ENCODE measurements at regions not wholly inside any gene's neighbourhood (a gene's known extent, or its start where the extent isn't known, plus 50 kb on each side); places are given as distances from the start of the nearest gene placed in this dataset.

DNA sequence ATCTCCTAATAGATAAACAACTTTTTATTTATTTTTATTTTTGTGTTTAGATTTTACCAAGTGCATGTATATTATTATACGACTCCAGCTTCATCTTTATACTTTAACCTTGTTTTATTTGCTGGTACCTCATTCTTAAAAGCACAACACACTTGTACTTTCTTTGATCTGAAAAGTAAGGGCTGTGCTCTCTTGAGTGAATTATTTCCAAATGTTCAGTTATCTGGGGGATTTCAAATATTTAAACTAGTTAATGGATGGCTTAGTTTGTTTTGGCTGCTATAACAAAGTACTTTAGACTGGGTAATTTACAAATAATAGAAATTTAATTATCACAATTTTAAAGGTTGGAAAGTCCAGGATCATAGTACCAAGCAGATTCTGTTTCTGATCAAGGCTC lies 1148.2 kb upstream of the PCDH9 start:
- DNase-seq (ENCODE audit: low spot score in 2 of 2) = no peak
- no peak for TF ChIP-seq POLR2A (IDR thresholded peaks at IDR 0.05)
- intact Hi-C loops (cut with DNase I; ENCODE audit: low total_unique reads) = no loop called here
- WGBS, 2 donors = 55 to 64% methylated on average over 1 of the region's 1 CpG
- no peak overlapping the region for H3K4me3 ChIP-seq (ENCODE audit: low read depth, poor library complexity, severe bottlenecking)

DNA sequence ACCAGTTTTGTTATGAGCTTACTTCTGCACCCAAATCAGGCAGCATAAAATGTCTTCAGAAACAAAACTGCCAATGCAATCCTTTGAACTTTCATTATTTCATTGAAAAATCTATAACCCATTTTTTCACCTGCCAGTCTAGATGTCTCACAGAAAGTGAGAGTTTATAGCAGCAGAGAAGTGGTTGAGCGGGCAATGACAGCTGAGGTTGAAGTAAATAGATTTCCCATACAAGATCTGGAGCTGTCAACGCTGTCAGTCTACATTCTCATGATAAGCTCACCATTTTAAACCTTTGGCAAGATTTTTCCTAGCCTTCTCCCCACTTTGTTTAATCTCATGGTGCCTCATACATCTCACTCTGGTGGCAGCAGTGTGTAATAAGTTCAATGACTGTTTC lies 1144.9 kb upstream of the PCDH9 start:
- TF ChIP-seq, protein P1, sequence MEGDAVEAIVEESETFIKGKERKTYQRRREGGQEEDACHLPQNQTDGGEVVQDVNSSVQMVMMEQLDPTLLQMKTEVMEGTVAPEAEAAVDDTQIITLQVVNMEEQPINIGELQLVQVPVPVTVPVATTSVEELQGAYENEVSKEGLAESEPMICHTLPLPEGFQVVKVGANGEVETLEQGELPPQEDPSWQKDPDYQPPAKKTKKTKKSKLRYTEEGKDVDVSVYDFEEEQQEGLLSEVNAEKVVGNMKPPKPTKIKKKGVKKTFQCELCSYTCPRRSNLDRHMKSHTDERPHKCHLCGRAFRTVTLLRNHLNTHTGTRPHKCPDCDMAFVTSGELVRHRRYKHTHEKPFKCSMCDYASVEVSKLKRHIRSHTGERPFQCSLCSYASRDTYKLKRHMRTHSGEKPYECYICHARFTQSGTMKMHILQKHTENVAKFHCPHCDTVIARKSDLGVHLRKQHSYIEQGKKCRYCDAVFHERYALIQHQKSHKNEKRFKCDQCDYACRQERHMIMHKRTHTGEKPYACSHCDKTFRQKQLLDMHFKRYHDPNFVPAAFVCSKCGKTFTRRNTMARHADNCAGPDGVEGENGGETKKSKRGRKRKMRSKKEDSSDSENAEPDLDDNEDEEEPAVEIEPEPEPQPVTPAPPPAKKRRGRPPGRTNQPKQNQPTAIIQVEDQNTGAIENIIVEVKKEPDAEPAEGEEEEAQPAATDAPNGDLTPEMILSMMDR (IDR thresholded peaks at IDR 0.05) = no peak
- no peak for TF ChIP-seq POLR2A (IDR thresholded peaks at IDR 0.05)
- DNase-seq (ENCODE audit: low spot score in 2 of 2) = no peak
- intact Hi-C loops (cut with DNase I; ENCODE audit: low total_unique reads) = no loop called here
- H3K4me3 ChIP-seq (ENCODE audit: low read depth, poor library complexity, severe bottlenecking) = no peak overlapping the region
- WGBS, 2 donors = 81 to 85% methylated on average over 2 of the region's 2 CpGs

DNA sequence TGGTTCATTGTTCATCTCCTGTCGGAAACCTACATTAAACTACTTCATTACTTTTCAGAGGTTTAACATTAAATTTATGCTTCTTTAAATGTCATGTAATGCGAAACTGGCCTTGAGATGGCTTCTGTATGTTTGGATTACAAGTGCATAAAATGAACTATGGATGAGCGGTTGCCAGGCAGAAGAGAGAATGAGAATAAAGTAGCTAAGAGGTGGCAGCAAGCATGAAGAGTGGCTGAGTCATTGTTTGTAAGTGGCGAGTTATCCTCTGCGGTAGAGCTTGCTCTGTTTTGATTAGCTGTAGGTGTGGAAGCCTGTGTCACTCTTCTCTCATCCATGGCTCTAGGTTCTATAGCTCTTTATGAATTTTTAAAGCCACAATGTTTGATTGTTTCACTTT lies 1139.6 kb upstream of the PCDH9 start:
- TF ChIP-seq POLR2A (IDR thresholded peaks at IDR 0.05) = no peak
- TF ChIP-seq, protein P1 (IDR thresholded peaks at IDR 0.05) = no peak
- intact Hi-C loops (cut with DNase I; ENCODE audit: low total_unique reads) = no loop called here
- no peak overlapping the region for H3K4me3 ChIP-seq (ENCODE audit: low read depth, poor library complexity, severe bottlenecking)
- 81 to 82% methylated on average over 5 of the region's 5 CpGs for WGBS, 2 donors
- no peak for DNase-seq (ENCODE audit: low spot score in 2 of 2)

DNA sequence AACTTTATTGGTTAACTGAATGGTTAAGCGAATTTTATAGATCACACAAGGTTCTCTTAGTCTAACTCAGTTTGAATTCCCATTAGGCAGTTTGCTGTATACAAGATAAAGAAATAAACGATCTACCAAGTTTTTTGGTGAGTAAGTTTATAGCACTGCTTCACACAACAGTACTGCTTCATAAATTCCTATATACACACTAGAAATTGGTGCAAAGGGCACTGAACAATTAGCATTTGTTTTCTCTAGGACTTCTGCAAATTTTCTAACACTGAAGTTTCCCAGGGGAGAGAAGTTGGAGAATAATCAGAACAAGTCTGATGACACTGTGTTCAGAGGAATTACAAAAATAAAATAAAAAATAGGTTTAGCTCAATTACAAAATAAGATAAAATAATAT lies 1138.8 kb upstream of the PCDH9 start:
- no peak overlapping the region for H3K4me3 ChIP-seq (ENCODE audit: low read depth, poor library complexity, severe bottlenecking)
- TF ChIP-seq, protein P1 (IDR thresholded peaks at IDR 0.05) = no peak
- no peak for TF ChIP-seq POLR2A (IDR thresholded peaks at IDR 0.05)
- DNase-seq (ENCODE audit: low spot score in 2 of 2) = no peak
- intact Hi-C loops (cut with DNase I; ENCODE audit: low total_unique reads) = no loop called here
- WGBS, 2 donors = 70 to 75% methylated on average over 2 of the region's 2 CpGs

DNA sequence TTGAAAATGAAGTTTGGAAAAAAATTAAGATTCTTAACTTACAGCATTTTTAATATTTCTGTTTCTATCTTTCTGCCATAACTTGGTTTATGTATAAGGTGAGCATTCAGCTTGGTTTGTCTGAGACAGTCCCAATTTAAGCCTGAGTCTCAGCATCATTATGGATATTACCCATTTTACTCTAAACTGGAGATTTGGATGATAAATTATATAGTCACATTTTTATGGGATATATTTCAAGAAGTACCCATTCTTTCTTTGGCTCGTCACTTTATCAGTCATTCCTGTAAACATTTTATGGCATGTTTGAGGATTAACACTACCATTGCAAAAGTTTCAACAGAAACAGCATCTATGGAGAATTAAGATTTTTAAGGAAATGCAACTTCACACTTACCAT lies 1129.0 kb upstream of the PCDH9 start:
- 62 to 64% methylated on average over 1 of the region's 1 CpG for WGBS, 2 donors
- intact Hi-C loops (cut with DNase I; ENCODE audit: low total_unique reads) = no loop called here
- TF ChIP-seq, protein P1 (IDR thresholded peaks at IDR 0.05) = no peak
- no peak for TF ChIP-seq POLR2A (IDR thresholded peaks at IDR 0.05)
- no peak for DNase-seq (ENCODE audit: low spot score in 2 of 2)
- H3K4me3 ChIP-seq (ENCODE audit: low read depth, poor library complexity, severe bottlenecking) = no peak overlapping the region

DNA sequence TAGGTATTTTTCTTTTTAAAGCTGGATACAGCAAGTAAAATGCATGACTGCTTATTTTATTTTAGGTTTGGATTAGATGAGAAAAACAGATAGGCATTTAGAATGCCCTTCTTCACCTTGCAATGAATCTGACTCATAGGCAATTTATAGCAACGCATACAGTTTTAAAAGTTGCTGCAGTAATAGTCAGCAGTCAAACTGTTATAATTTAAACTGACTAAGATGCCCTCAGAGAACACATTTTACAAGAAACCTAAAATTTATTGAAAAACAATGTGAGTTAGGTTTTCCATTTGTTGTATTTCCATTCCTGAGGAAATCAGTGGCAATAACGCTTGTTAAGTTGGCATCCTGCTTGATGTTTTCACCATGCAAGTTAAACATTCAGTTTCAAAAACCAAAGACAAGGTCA lies 1128.2 kb upstream of the PCDH9 start:
- WGBS, 2 donors = 42 to 47% methylated on average over 2 of the region's 2 CpGs
- DNase-seq (ENCODE audit: low spot score in 2 of 2) = no peak
- no peak overlapping the region for H3K4me3 ChIP-seq (ENCODE audit: low read depth, poor library complexity, severe bottlenecking)
- TF ChIP-seq, protein P1 (IDR thresholded peaks at IDR 0.05) = no peak
- no peak for TF ChIP-seq POLR2A (IDR thresholded peaks at IDR 0.05)
- intact Hi-C loops (cut with DNase I; ENCODE audit: low total_unique reads) = no loop called here

Data from lower leg skin (tissue), 4 donors.